Left lung (tissue), 4 donors: ENCODE measurements at regions not wholly inside any gene's neighbourhood (a gene's known extent, or its start where the extent isn't known, plus 50 kb on each side); places are given as distances from the start of the nearest gene placed in this dataset.
A peak's percentile ranks its signal among the peaks of the same experiment; 100 is the strongest.

ENCODE experiments used
- ATAC-seq: fragments of 200-7000 bp; cut with Tn5 transposase; one replicate; pipeline ENCODE4 v1.9.1; 2020; ENCODE audit warnings: moderate library complexity
- DNase-seq, 4 donors: peaks; one replicate each; pipeline ENCODE4 v3.0.0-alpha.2; 2013 to 2020
- H3K27ac ChIP-seq, 2 donors: fragments of 200-600 bp; sonication (generic) in 1 of 2; one replicate each; pipeline versions ENCODE4 v1.5.0 to v1.8.0; 2020 to 2021
- H3K27me3 ChIP-seq, 2 donors: fragments of 200-600 bp; sonication (generic) in 1 of 2; one replicate each; pipeline versions ENCODE4 v1.5.0 to v1.8.0; 2020 to 2021
- H3K36me3 ChIP-seq, 2 donors: fragments of 200-600 bp; sonication (generic) in 1 of 2; one replicate each; pipeline versions ENCODE4 v1.5.0 to v1.8.0; 2020 to 2021
- H3K4me1 ChIP-seq, 2 donors: fragments of 200-600 bp; one replicate each; pipeline ENCODE4 v1.8.0; 2021
- H3K4me3 ChIP-seq, 2 donors: fragments of 200-600 bp; sonication (generic) in 1 of 2; one replicate each; pipeline versions ENCODE4 v1.5.0 to v1.8.0; 2020 to 2021; ENCODE audit warnings: mild to moderate bottlenecking in 1 of 2
- H3K9me3 ChIP-seq, 2 donors: fragments of 200-600 bp; sonication (generic) in 1 of 2; one replicate each; pipeline versions ENCODE4 v1.5.0 to v1.8.0; 2020 to 2021
- intact Hi-C, 2 donors: fragments of 100-400 bp; cut with DNase I; formaldehyde crosslinking; loops; one replicate each; pipeline versions ENCODE4 v1.11.2 to v1.14.2; 2022
- TF ChIP-seq, protein P1 (sequence below), 2 donors: fragments of 200-600 bp; sonication (generic) in 1 of 2; IDR thresholded peaks; one replicate each; pipeline versions ENCODE4 v1.5.0 to v1.8.0; 2021; ENCODE audit warnings: antibody characterized with exemption in 2 of 2
- donor health status: DM: no; HTN: yes; CAD: no.
- donor health status: DM: no; HTN: no; CAD: no.

DNA sequence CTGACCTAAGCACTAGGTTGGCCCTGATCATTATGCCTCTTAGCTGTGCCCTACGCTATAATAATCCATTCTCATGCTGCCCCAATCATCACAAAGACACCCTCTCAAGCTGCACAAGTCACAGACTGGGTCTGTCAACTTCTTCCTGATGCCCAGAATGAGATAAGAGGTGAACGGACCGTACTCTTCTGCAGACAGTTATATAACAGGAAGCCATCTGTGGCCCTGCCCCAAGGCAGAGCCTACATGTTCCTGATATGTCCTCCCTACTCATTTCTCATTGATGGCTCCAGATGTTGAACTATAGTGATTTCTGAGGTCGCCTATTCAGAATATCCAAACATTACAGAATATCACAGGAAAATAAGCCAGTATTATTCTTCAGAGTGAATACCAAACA is 471.6 kb upstream of the ERCC4 start:
- intact Hi-C loops: no loop called here
- ATAC-seq (no peak), DNase-seq (no peak)
- Histone ChIP-seq H3K9me3 (no peaks in the 10 kb centered on the region), H3K4me3 (no peak overlapping the region), H3K4me1 (no peaks in the 10 kb centered on the region), H3K27ac (no peak overlapping the region), H3K36me3 (no peaks in the 10 kb centered on the region), H3K27me3 (peaks cover 0 to 4% of the 10 kb centered on the region in 2 donors)
- TF ChIP-seq, protein P1, sequence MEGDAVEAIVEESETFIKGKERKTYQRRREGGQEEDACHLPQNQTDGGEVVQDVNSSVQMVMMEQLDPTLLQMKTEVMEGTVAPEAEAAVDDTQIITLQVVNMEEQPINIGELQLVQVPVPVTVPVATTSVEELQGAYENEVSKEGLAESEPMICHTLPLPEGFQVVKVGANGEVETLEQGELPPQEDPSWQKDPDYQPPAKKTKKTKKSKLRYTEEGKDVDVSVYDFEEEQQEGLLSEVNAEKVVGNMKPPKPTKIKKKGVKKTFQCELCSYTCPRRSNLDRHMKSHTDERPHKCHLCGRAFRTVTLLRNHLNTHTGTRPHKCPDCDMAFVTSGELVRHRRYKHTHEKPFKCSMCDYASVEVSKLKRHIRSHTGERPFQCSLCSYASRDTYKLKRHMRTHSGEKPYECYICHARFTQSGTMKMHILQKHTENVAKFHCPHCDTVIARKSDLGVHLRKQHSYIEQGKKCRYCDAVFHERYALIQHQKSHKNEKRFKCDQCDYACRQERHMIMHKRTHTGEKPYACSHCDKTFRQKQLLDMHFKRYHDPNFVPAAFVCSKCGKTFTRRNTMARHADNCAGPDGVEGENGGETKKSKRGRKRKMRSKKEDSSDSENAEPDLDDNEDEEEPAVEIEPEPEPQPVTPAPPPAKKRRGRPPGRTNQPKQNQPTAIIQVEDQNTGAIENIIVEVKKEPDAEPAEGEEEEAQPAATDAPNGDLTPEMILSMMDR (IDR thresholded peaks at IDR 0.05): no peak

DNA sequence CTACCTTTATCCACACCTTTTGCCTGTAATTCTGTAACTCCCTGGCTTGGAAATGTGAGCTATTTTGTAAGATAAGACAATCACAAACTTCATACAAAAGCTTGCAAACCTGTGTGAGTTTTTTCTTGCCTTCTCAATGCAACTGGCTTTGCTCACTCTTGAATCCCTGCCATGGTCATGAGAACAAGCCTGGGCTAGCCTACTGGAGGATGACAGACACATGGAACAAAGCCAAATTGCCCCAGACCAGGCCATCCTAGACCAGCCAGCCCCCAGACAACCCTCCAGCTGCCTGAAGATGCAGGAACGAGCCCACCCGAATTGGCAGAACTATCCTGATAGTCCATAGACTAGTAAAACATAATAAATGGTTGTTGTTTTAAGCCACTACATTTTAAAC is 466.6 kb upstream of the ERCC4 start:
- H3K36me3 ChIP-seq: no peaks in the 10 kb centered on the region
- intact Hi-C loops: no loop called here
- H3K9me3 ChIP-seq: no peaks in the 10 kb centered on the region
- H3K27me3 ChIP-seq: peaks cover 0 to 4% of the 10 kb centered on the region in 2 donors
- H3K27ac ChIP-seq: no peak overlapping the region
- TF ChIP-seq, protein P1 (IDR thresholded peaks at IDR 0.05): no peak
- no peak for DNase-seq
- no peak for ATAC-seq
- H3K4me1 ChIP-seq: no peaks in the 10 kb centered on the region
- H3K4me3 ChIP-seq: no peak overlapping the region

DNA sequence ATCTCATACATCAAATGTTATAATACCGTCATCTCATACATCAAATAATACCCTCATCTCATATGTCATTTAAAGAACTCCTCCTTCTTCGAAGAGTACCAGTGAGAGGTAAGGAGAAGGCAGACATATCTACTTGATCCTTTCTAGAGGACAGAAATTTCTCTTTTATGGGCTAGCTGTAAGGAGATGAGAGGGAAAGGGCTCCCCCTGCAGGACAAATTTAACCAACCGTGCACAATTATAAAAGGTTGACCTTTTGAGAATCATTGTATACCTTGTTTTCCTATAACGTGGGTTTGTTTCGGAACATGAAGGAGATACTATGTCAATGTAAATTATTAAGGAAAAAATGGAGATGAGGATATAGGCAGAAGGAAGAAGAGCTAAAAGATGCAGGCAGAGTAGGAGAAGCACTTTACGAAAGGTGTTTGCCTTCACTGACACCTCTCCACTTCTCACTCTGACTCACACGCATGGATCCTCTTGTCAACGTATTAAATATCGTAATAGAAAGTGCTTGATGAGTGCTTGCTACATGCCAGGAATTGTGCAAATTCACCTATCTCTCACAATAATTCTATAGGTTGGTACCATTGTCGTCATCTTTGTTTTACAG is 465.9 kb upstream of the ERCC4 start:
- ATAC-seq: no peak
- Histone ChIP-seq H3K27me3 (peaks cover 0 to 4% of the 10 kb centered on the region in 2 donors), H3K4me1 (no peaks in the 10 kb centered on the region), H3K36me3 (no peaks in the 10 kb centered on the region), H3K27ac (no peak overlapping the region), H3K9me3 (no peaks in the 10 kb centered on the region), H3K4me3 (no peak overlapping the region)
- peak in 1 of 4 donors; percentile 1 for DNase-seq
- TF ChIP-seq, protein P1 (IDR thresholded peaks at IDR 0.05): peak; percentile 15 to 18
- intact Hi-C loops: no loop called here

DNA sequence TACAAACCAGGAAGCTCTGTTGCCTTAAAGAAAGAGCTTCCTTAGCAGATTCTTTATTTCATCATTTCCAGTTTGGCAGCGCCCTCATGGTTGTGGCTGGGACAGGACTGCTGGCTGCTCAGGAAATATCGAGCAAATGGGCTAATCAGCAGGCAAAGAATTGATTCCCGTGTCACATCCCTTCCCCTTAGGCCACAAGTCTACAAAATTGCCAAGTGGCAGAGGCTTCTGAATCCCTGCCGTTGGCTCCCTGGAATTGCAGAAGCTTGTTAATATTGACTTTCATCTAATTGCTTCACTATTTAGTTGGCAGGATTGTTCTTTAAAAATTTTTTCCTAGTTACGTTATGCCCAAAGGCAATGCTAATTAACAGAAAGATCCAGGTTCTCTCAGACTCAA is 456.3 kb upstream of the ERCC4 start:
- ATAC-seq (no peak), DNase-seq (no peak)
- H3K27me3 ChIP-seq: no peaks in the 10 kb centered on the region
- H3K4me1 ChIP-seq: no peaks in the 10 kb centered on the region
- no peak overlapping the region for H3K4me3 ChIP-seq
- H3K36me3 ChIP-seq: no peaks in the 10 kb centered on the region
- intact Hi-C loops: no loop called here
- H3K27ac ChIP-seq: no peak overlapping the region
- TF ChIP-seq, protein P1 (IDR thresholded peaks at IDR 0.05): no peak
- no peaks in the 10 kb centered on the region for H3K9me3 ChIP-seq

DNA sequence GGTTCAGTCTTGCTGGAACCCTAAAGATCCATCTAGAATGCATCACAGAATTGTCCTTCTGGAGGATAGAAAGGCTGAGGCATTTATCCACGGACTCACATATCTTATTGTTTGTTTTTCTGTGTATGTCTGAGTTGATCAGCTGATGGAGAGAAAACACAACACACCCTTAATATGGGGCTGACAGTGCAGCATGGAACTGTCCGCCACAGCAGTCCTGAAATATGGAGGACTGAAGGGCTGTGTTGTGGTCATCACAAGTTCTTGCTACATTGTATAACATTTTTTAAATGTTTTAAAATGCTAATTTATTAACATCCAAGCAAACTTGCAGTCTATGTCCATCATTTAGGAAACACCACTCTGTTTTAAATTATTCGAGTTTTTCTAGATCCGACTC is 448.9 kb upstream of the ERCC4 start:
- Histone ChIP-seq H3K9me3 (no peaks in the 10 kb centered on the region), H3K36me3 (no peaks in the 10 kb centered on the region), H3K4me1 (no peaks in the 10 kb centered on the region), H3K4me3 (no peak overlapping the region), H3K27ac (no peak overlapping the region), H3K27me3 (no peaks in the 10 kb centered on the region)
- ATAC-seq (no peak), DNase-seq (no peak)
- intact Hi-C loops: no loop called here
- TF ChIP-seq, protein P1 (IDR thresholded peaks at IDR 0.05): no peak
